ENCODE measurements at regions not wholly inside any gene's neighbourhood (a gene's known extent, or its start where the extent isn't known, plus 50 kb on each side); places are given as distances from the start of the nearest gene placed in this dataset.
"Not testable (repeated sequence)": the region's sequence is repeated elsewhere in the genome, so short reads cannot be mapped to it uniquely, and the experiment has no call there.

- no peak for DNase-seq
These were observed 219.9 kb upstream of the IRS2 start for GRCh38 chr13:110006304-110006703.

- DNase-seq = no peak
These were observed 219.2 kb upstream of the IRS2 start for GRCh38 chr13:110005563-110005962.

GRCh38 chr13:110004814-110005213 is 218.4 kb upstream of the IRS2 start:
- DNase-seq = no peak

- DNase-seq = no peak
These were observed 215.4 kb upstream of the IRS2 start for GRCh38 chr13:110001670-110002275.

GRCh38 chr13:110000534-110001345 is 214.4 kb upstream of the IRS2 start:
- DNase-seq = no peak

GRCh38 chr13:109999659-110000533 is 213.5 kb upstream of the IRS2 start:
- DNase-seq = no peak

- DNase-seq = no peak
These were observed 212.5 kb upstream of the IRS2 start for GRCh38 chr13:109998684-109999533.

GRCh38 chr13:109998037-109998436 is 211.7 kb upstream of the IRS2 start:
- DNase-seq = no peak

GRCh38 chr13:109997056-109997595 is 210.7 kb upstream of the IRS2 start:
- DNase-seq = not testable (repeated sequence)

- DNase-seq = no peak
These were observed 210.1 kb upstream of the IRS2 start for GRCh38 chr13:109996404-109996960.

GRCh38 chr13:109995578-109995977 is 209.2 kb upstream of the IRS2 start:
- DNase-seq = no peak

GRCh38 chr13:109990296-109990695 is 203.9 kb upstream of the IRS2 start:
- DNase-seq = no peak

GRCh38 chr13:109989686-109990085 is 203.3 kb upstream of the IRS2 start:
- no peak for DNase-seq

GRCh38 chr13:109989155-109989554 is 202.8 kb upstream of the IRS2 start:
- no peak for DNase-seq

GRCh38 chr13:109986851-109987250 is 200.5 kb upstream of the IRS2 start:
- no peak for DNase-seq

- no peak for DNase-seq
These were observed 199.6 kb upstream of the IRS2 start for GRCh38 chr13:109985871-109986450.

GRCh38 chr13:109983447-109983846 is 197.1 kb upstream of the IRS2 start:
- DNase-seq = no peak

GRCh38 chr13:109981000-109981399 is 194.6 kb upstream of the IRS2 start:
- no peak for DNase-seq

GRCh38 chr13:109979676-109980075 is 193.3 kb upstream of the IRS2 start:
- not testable (repeated sequence) for DNase-seq

GRCh38 chr13:109979228-109979627 is 192.8 kb upstream of the IRS2 start:
- no peak for DNase-seq

GRCh38 chr13:109977212-109977968 is 191.0 kb upstream of the IRS2 start:
- DNase-seq = no peak

All from activated CD4-positive, alpha-beta T cell treated with anti-CD3 and anti-CD28 coated beads for 48 hours (primary cell).